ENCODE measurements at regions not wholly inside any gene's neighbourhood (a gene's known extent, or its start where the extent isn't known, plus 50 kb on each side); places are given as distances from the start of the nearest gene placed in this dataset.

DNA sequence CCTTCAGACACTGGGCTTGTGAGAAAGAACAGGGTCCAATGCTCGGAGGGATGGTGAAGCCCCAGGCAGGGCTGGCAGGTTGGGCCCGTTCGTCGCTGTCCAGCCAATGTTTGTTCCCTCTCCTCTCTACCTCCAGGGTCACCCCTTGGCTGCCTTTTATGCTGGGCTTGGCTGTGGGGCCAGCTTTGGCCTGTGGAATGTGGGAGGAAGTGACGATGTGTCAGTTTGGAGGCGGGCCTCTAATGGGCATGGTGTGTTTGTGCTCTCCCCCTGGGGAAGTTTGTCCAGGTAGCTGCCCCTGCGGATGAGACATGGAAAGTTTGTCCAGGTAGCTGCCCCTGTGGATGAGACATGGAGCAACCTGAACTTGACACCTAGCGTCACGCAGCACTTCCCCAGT is 236.7 kb downstream of the GLRX3 start:
- TF ChIP-seq CTCF (IDR thresholded peaks at IDR 0.05 in 4 of 5, conservative IDR thresholded peaks at IDR 0.05 in 1 of 5) (no peak), POLR2A (IDR thresholded peaks at IDR 0.05) (no peak)
